ENCODE measurements at regions not wholly inside any gene's neighbourhood (a gene's known extent, or its start where the extent isn't known, plus 50 kb on each side); places are given as distances from the start of the nearest gene placed in this dataset.

- Histone ChIP-seq H3K9ac (ENCODE audit: insufficient read depth, low read length) (no peak overlapping the region), H3K4me1 (ENCODE audit: control insufficient read depth, extremely low read depth, insufficient read depth, low read length) (no peaks in the 10 kb centered on the region), H3K36me3 (ENCODE audit: control insufficient read depth, insufficient read depth, low read length) (no peaks in the 10 kb centered on the region), H2AFZ (ENCODE audit: low read length) (no peak overlapping the region), H3K9me3 (ENCODE audit: control insufficient read depth, insufficient read depth, low read depth, low read length) (no peaks in the 10 kb centered on the region), H3K27ac (ENCODE audit: insufficient read depth, low read length) (no peak overlapping the region), H3K79me2 (ENCODE audit: control insufficient read depth, insufficient read depth, low read length) (no peaks in the 10 kb centered on the region), H3K4me3 (replicated peaks in 1 of 4; ENCODE audit: control extremely low read depth in 1 of 4, insufficient read depth in 1 of 4, low read depth in 3 of 4, low read length in 4 of 4) (no peak overlapping the region), H4K20me1 (ENCODE audit: control insufficient read depth, extremely low read depth, insufficient read depth, low read length) (no peaks in the 10 kb centered on the region), H3K4me2 (ENCODE audit: extremely low read depth, insufficient read depth, low read length) (no peak overlapping the region), H3K27me3 (ENCODE audit: control insufficient read depth, insufficient read depth, low read length) (no peaks in the 10 kb centered on the region)
- no peak for TF ChIP-seq CTCF (conservative IDR thresholded peaks at IDR 0.05 in 1 of 2, IDR thresholded peaks at IDR 0.05 in 1 of 2; ENCODE audit: low read depth in 1 of 2, low read length in 2 of 2)
- no peak for TF ChIP-seq EZH2 (IDR thresholded peaks at IDR 0.05; ENCODE audit: low read length, missing control alignments)
- DNase-seq (ENCODE audit: low read depth in 2 of 2) = no peak
Observed at GRCh38 chr9:86891091-86891490, 56.2 kb downstream of the GAS1 start.

GRCh38 chr9:86885232-86885631 lies 62.1 kb downstream of the GAS1 start:
- H3K9ac ChIP-seq (ENCODE audit: insufficient read depth, low read length) = no peak overlapping the region
- no peak overlapping the region for H3K4me3 ChIP-seq (replicated peaks in 1 of 4; ENCODE audit: control extremely low read depth in 1 of 4, insufficient read depth in 1 of 4, low read depth in 3 of 4, low read length in 4 of 4)
- TF ChIP-seq EZH2 (IDR thresholded peaks at IDR 0.05; ENCODE audit: low read length, missing control alignments) = no peak
- no peak for TF ChIP-seq CTCF (conservative IDR thresholded peaks at IDR 0.05 in 1 of 2, IDR thresholded peaks at IDR 0.05 in 1 of 2; ENCODE audit: low read depth in 1 of 2, low read length in 2 of 2)
- H3K4me1 ChIP-seq (ENCODE audit: control insufficient read depth, extremely low read depth, insufficient read depth, low read length) = no peaks in the 10 kb centered on the region
- no peaks in the 10 kb centered on the region for H3K36me3 ChIP-seq (ENCODE audit: control insufficient read depth, insufficient read depth, low read length)
- no peaks in the 10 kb centered on the region for H3K9me3 ChIP-seq (ENCODE audit: control insufficient read depth, insufficient read depth, low read depth, low read length)
- H3K79me2 ChIP-seq (ENCODE audit: control insufficient read depth, insufficient read depth, low read length) = no peaks in the 10 kb centered on the region
- no peaks in the 10 kb centered on the region for H3K27me3 ChIP-seq (ENCODE audit: control insufficient read depth, insufficient read depth, low read length)
- H4K20me1 ChIP-seq (ENCODE audit: control insufficient read depth, extremely low read depth, insufficient read depth, low read length) = no peaks in the 10 kb centered on the region
- DNase-seq (ENCODE audit: low read depth in 2 of 2) = no peak
- no peak overlapping the region for H3K4me2 ChIP-seq (ENCODE audit: extremely low read depth, insufficient read depth, low read length)
- no peak overlapping the region for H3K27ac ChIP-seq (ENCODE audit: insufficient read depth, low read length)
- no peak overlapping the region for H2AFZ ChIP-seq (ENCODE audit: low read length)

- DNase-seq (ENCODE audit: low read depth in 2 of 2) = no peak
- H3K9me3 ChIP-seq (ENCODE audit: control insufficient read depth, insufficient read depth, low read depth, low read length) = no peaks in the 10 kb centered on the region
- no peak overlapping the region for H3K9ac ChIP-seq (ENCODE audit: insufficient read depth, low read length)
- no peak overlapping the region for H3K27ac ChIP-seq (ENCODE audit: insufficient read depth, low read length)
- H2AFZ ChIP-seq (ENCODE audit: low read length) = no peak overlapping the region
- no peaks in the 10 kb centered on the region for H4K20me1 ChIP-seq (ENCODE audit: control insufficient read depth, extremely low read depth, insufficient read depth, low read length)
- TF ChIP-seq CTCF (conservative IDR thresholded peaks at IDR 0.05 in 1 of 2, IDR thresholded peaks at IDR 0.05 in 1 of 2; ENCODE audit: low read depth in 1 of 2, low read length in 2 of 2) = no peak
- TF ChIP-seq EZH2 (IDR thresholded peaks at IDR 0.05; ENCODE audit: low read length, missing control alignments) = no peak
- H3K4me1 ChIP-seq (ENCODE audit: control insufficient read depth, extremely low read depth, insufficient read depth, low read length) = no peaks in the 10 kb centered on the region
- no peaks in the 10 kb centered on the region for H3K79me2 ChIP-seq (ENCODE audit: control insufficient read depth, insufficient read depth, low read length)
- H3K36me3 ChIP-seq (ENCODE audit: control insufficient read depth, insufficient read depth, low read length) = no peaks in the 10 kb centered on the region
- H3K27me3 ChIP-seq (ENCODE audit: control insufficient read depth, insufficient read depth, low read length) = no peaks in the 10 kb centered on the region
- H3K4me3 ChIP-seq (replicated peaks in 1 of 4; ENCODE audit: control extremely low read depth in 1 of 4, insufficient read depth in 1 of 4, low read depth in 3 of 4, low read length in 4 of 4) = no peak overlapping the region
- H3K4me2 ChIP-seq (ENCODE audit: extremely low read depth, insufficient read depth, low read length) = no peak overlapping the region
Observed at GRCh38 chr9:86876621-86877196, 70.6 kb downstream of the GAS1 start.

Measured in fibroblast of lung (primary cell).